OCI-LY3 (cell line): ENCODE measurements at regions not wholly inside any gene's neighbourhood (a gene's known extent, or its start where the extent isn't known, plus 50 kb on each side); places are given as distances from the start of the nearest gene placed in this dataset.

ENCODE experiments used
- EZH2phosphoT487 ChIP-seq: fragments of 200-600 bp; shearing (Covaris generic); IDR thresholded peaks from 2 replicates; pipeline ENCODE4 v1.6.1; 2018; ENCODE audit warnings: antibody characterized with exemption, mixed run types, low read depth
- TF ChIP-seq, protein P1 (sequence below): fragments of 200-600, 300-600 bp; sonication (generic); IDR thresholded peaks from 2 replicates; pipeline ENCODE4 v1.5.1; 2014; ENCODE audit warnings: antibody characterized with exemption, low read length, low read depth

DNA sequence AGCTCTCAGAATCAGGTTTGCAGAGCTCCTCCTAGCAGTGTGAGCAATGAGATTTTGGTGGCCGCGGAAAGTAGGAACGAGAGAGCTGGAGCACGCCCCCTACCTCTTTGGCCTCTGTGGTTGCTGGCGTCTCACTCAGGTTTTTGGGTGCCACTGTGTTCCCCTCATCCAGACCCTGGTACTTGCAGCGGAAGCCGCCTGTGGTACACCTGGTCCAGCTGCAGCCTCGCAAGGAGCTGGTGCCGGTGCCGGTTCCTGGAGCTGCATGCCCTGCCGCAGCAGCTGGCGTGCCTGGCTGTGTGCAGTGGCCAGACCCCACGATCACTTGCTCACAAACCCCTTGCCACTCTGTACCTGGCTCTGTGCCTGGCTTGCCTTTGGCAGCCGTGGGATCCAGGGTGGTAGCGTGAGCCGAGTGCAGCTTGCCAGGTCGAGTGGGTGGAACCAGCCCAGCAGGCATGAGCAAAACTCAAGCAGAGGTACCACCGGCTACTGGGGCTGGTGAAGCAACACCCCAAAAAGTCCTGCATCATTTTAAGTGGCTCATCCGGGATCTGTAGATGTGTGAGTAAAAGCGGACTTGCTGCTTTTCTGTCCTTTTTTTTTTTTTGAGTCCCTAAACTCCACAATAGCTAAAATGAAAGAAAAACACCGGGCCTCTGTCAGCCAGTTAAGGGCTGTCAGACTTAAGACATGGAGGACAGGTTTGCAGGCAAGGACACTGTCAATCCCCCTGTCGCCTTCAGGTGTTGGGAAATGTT lies 844.9 kb downstream of the KCNT2 start:
- TF ChIP-seq, protein P1, sequence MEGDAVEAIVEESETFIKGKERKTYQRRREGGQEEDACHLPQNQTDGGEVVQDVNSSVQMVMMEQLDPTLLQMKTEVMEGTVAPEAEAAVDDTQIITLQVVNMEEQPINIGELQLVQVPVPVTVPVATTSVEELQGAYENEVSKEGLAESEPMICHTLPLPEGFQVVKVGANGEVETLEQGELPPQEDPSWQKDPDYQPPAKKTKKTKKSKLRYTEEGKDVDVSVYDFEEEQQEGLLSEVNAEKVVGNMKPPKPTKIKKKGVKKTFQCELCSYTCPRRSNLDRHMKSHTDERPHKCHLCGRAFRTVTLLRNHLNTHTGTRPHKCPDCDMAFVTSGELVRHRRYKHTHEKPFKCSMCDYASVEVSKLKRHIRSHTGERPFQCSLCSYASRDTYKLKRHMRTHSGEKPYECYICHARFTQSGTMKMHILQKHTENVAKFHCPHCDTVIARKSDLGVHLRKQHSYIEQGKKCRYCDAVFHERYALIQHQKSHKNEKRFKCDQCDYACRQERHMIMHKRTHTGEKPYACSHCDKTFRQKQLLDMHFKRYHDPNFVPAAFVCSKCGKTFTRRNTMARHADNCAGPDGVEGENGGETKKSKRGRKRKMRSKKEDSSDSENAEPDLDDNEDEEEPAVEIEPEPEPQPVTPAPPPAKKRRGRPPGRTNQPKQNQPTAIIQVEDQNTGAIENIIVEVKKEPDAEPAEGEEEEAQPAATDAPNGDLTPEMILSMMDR = no peak
- no peak for TF ChIP-seq EZH2phosphoT487
